ENCODE measurements at regions not wholly inside any gene's neighbourhood (a gene's known extent, or its start where the extent isn't known, plus 50 kb on each side); places are given as distances from the start of the nearest gene placed in this dataset.

- DNase-seq = no peak
- no peaks in the 10 kb centered on the region for H3K36me3 ChIP-seq
- TF ChIP-seq CTCF (IDR thresholded peaks at IDR 0.05) = peak in 2 of 5 experiments; percentile 12 to 14
- TF ChIP-seq POLR2AphosphoS5 (IDR thresholded peaks at IDR 0.05) = no peak
- no peak for TF ChIP-seq POLR2A (IDR thresholded peaks at IDR 0.05)
- TF ChIP-seq EP300 (IDR thresholded peaks at IDR 0.05; ENCODE audit: low read depth) = no peak
- no peak overlapping the region for H3K4me3 ChIP-seq
- H3K9me3 ChIP-seq = no peaks in the 10 kb centered on the region
- no peaks in the 10 kb centered on the region for H3K27me3 ChIP-seq
- intact Hi-C loops (cut with DNase I; ENCODE audit: low total_unique reads) (no loop called here), in situ Hi-C loops (cut with MboI; ENCODE audit: low pct_ligation_motif_present in 1 of 4, low pct_unique_long_range_greater_than_20kb in 1 of 4, low sequenced_read_pairs in 3 of 4) (no loop called here)
- H3K4me1 ChIP-seq = no peaks in the 10 kb centered on the region
- WGBS, 2 donors (ENCODE audit: low coverage in 1 of 2) = 77% methylated on average over 2 of the region's 2 CpGs; no CpG with 5 or more reads in 1 of the 2 donors
- no peak overlapping the region for H3K27ac ChIP-seq
Measured at GRCh38 chrX:64642482-64642881, 247.2 kb upstream of the MTMR8 start.
